Pancreas (tissue), 10 donors: ENCODE measurements at regions not wholly inside any gene's neighbourhood (a gene's known extent, or its start where the extent isn't known, plus 50 kb on each side); places are given as distances from the start of the nearest gene placed in this dataset.

Experiments
- ATAC-seq, 4 donors: fragments of 200-7000 bp; cut with Tn5 transposase; one replicate each; pipeline versions ENCODE4 v1.8.0 to v1.9.1; 2020; ENCODE audit warnings: mild to moderate bottlenecking in 4 of 4, moderate library complexity in 4 of 4
- DNase-seq, 6 donors: peaks; one replicate each; pipeline ENCODE4 v3.0.0-alpha.2; 2020
- FAIRE-seq: peaks from 2 replicates; lab custom pipeline; 2012; peaks lifted over from hg19 to GRCh38; lab: Jason Lieb, UNC
- H3K27ac ChIP-seq, 4 donors: fragments of 200-600 bp; sonication (generic); 1 replicate in 3 of 4; 2 replicates in 1 of 4; pipeline versions ENCODE4 v1.5.0 to v1.8.0; 2020
- H3K27me3 ChIP-seq, 4 donors: fragments of 200-600 bp; one replicate each; pipeline ENCODE4 v1.8.0; 2021
- H3K36me3 ChIP-seq, 3 donors: fragments of 200-600 bp; sonication (generic) in 1 of 3; one replicate each; pipeline versions ENCODE4 v1.5.0 to v1.8.0; 2020 to 2021
- H3K4me1 ChIP-seq, 3 donors: fragments of 200-600 bp; one replicate each; pipeline ENCODE4 v1.8.0; 2021
- H3K4me3 ChIP-seq, 4 donors: fragments of 200-600 bp; sonication (generic) in 2 of 4; one replicate each; pipeline versions ENCODE4 v1.5.0 to v1.8.0; 2020 to 2021
- H3K9me3 ChIP-seq, 4 donors: fragments of 200-600 bp; one replicate each; pipeline ENCODE4 v1.8.0; 2021
- CTCF ChIP-seq, 4 donors: fragments of 200-600 bp; sonication (generic) in 3 of 4; IDR thresholded peaks; one replicate each; pipeline versions ENCODE4 v1.5.0 to v1.8.0; 2021; ENCODE audit warnings: antibody characterized with exemption in 4 of 4
- WGBS, 2 donors: extraction: QIAGEN DNeasy Blood & Tissue Kit; methylation state at CpG; one replicate each; pipeline ENCODE4 v1.1.7; 2013; 5-methylcytosine and 5-hydroxymethylcytosine counted together
- intact Hi-C, 3 donors: fragments of 100-400 bp; cut with DNase I; formaldehyde crosslinking; loops; one replicate each; pipeline versions ENCODE4 v1.11.1 to v1.14.2; 2022
- donor health status: healthy with polysubstance abuse.
- donor health status: DM: no; HTN: no; CAD: no; lungs with moderate emphysema.
- donor health status: DM: no; HTN: no; CAD: no.
- donor health status: control.
- donor health status: control.
- donor health status: Bipolar disorder and iron deficiency.
- donor health status: DM: yes; HTN: yes; CAD: no.
- donor health status: DM: no; HTN: no; CAD: no.
- donor health status: DM: no; HTN: no; CAD: no.
- donor health status: DM: yes; HTN: yes; CAD: no.

- H3K36me3 ChIP-seq, result no peaks in the 10 kb centered on the region
- H3K9me3 ChIP-seq, result no peaks in the 10 kb centered on the region
- ATAC-seq (no peak), DNase-seq (no peak), FAIRE-seq (no peak)
- H3K27ac ChIP-seq, result no peak overlapping the region
- H3K27me3 ChIP-seq, result peaks cover 0 to 5% (median 0%) of the 10 kb centered on the region in 4 donors
- intact Hi-C loops, result no loop called here
- TF ChIP-seq CTCF (IDR thresholded peaks at IDR 0.05), result no peak
- WGBS, 2 donors, result 65 to 67% methylated on average over 24 of the region's 24 CpGs
- no peaks in the 10 kb centered on the region for H3K4me1 ChIP-seq
- H3K4me3 ChIP-seq, result no peak overlapping the region
These were observed 367.4 kb upstream of the MYT1L start for GRCh38 chr2:2698182-2699120.

GRCh38 chr2:2696733-2697455, 365.8 kb upstream of the MYT1L start:
- intact Hi-C loops, result no loop called here
- no peaks in the 10 kb centered on the region for H3K4me1 ChIP-seq
- WGBS, 2 donors, result 66 to 77% methylated on average over 13 of the region's 13 CpGs
- TF ChIP-seq CTCF (IDR thresholded peaks at IDR 0.05), result no peak
- no peak overlapping the region for H3K4me3 ChIP-seq
- H3K9me3 ChIP-seq, result no peaks in the 10 kb centered on the region
- ATAC-seq, result no peak
- DNase-seq, result no peak
- H3K27ac ChIP-seq, result no peak overlapping the region
- FAIRE-seq, result no peak
- peaks cover 0 to 5% (median 0%) of the 10 kb centered on the region in 4 donors for H3K27me3 ChIP-seq
- H3K36me3 ChIP-seq, result no peaks in the 10 kb centered on the region

GRCh38 chr2:2696325-2696724, 365.2 kb upstream of the MYT1L start:
- ATAC-seq, result no peak
- no peak for TF ChIP-seq CTCF (IDR thresholded peaks at IDR 0.05)
- DNase-seq, result no peak
- Histone ChIP-seq H3K27ac (no peak overlapping the region), H3K4me3 (no peak overlapping the region), H3K27me3 (peaks cover 0 to 5% (median 0%) of the 10 kb centered on the region in 4 donors), H3K9me3 (no peaks in the 10 kb centered on the region), H3K36me3 (no peaks in the 10 kb centered on the region), H3K4me1 (no peaks in the 10 kb centered on the region)
- intact Hi-C loops, result no loop called here
- WGBS, 2 donors, result 49 to 64% methylated on average over 5 of the region's 5 CpGs
- no peak for FAIRE-seq

GRCh38 chr2:2694746-2695145, 363.7 kb upstream of the MYT1L start:
- FAIRE-seq, result no peak
- intact Hi-C loops, result no loop called here
- DNase-seq, result no peak
- H3K27ac ChIP-seq, result no peak overlapping the region
- peaks cover 0 to 5% (median 0%) of the 10 kb centered on the region in 4 donors for H3K27me3 ChIP-seq
- no peak overlapping the region for H3K4me3 ChIP-seq
- 56 to 64% methylated on average over 13 of the region's 13 CpGs for WGBS, 2 donors
- TF ChIP-seq CTCF (IDR thresholded peaks at IDR 0.05), result no peak
- no peaks in the 10 kb centered on the region for H3K4me1 ChIP-seq
- no peak for ATAC-seq
- H3K36me3 ChIP-seq, result no peaks in the 10 kb centered on the region
- H3K9me3 ChIP-seq, result no peaks in the 10 kb centered on the region
